Spleen (tissue), 11 donors: ENCODE measurements at regions not wholly inside any gene's neighbourhood (a gene's known extent, or its start where the extent isn't known, plus 50 kb on each side); places are given as distances from the start of the nearest gene placed in this dataset.

Experiments
- DNase-seq: peaks from one replicate; pipeline ENCODE4 v3.0.0-alpha.2; 2020
- H3K27ac ChIP-seq, 8 donors: fragments of 200-600 bp; sonication (generic) in 7 of 8; 1 replicate in 4 of 8; 2 replicates in 4 of 8; pipeline versions ENCODE4 v1.5.0 to v1.8.0; 2016 to 2021; ENCODE audit warnings: inconsistent platforms in 4 of 8, mild to moderate bottlenecking in 4 of 8, moderate library complexity in 1 of 8
- H3K27me3 ChIP-seq, 7 donors: fragments of 200-600 bp; sonication (generic) in 6 of 7; replicated peaks in 1 of 7; 1 replicate in 4 of 7; 2 replicates in 3 of 7; pipeline versions ENCODE4 v1.5.0 to v1.8.0; 2016 to 2021; ENCODE audit warnings: inconsistent platforms in 3 of 7, mild to moderate bottlenecking in 1 of 7
- H3K36me3 ChIP-seq, 6 donors: fragments of 200-600 bp; sonication (generic) in 5 of 6; 1 replicate in 4 of 6; 2 replicates in 2 of 6; pipeline versions ENCODE4 v1.5.0 to v1.8.0; 2016 to 2021; ENCODE audit warnings: inconsistent platforms in 2 of 6
- H3K4me1 ChIP-seq, 6 donors: fragments of 200-600 bp; sonication (generic) in 5 of 6; 1 replicate in 3 of 6; 2 replicates in 3 of 6; pipeline versions ENCODE4 v1.5.0 to v1.8.0; 2016 to 2021; ENCODE audit warnings: inconsistent platforms in 3 of 6
- H3K4me3 ChIP-seq, 8 donors: fragments of 200-600 bp; sonication (generic) in 7 of 8; 1 replicate in 4 of 8; 2 replicates in 4 of 8; pipeline versions ENCODE4 v1.5.0 to v1.8.0; 2016 to 2021; ENCODE audit warnings: inconsistent platforms in 4 of 8, mild to moderate bottlenecking in 4 of 8, moderate library complexity in 2 of 8
- H3K9me3 ChIP-seq, 8 donors: fragments of 200-600 bp; sonication (generic) in 7 of 8; 1 replicate in 4 of 8; 2 replicates in 4 of 8; pipeline versions ENCODE4 v1.5.0 to v1.8.0; 2016 to 2021; ENCODE audit warnings: inconsistent platforms in 4 of 8
- POLR2A ChIP-seq, 3 donors: fragments of 450-650 bp; IDR thresholded peaks; one replicate each; pipeline ENCODE4 v1.5.1; 2017; ENCODE audit warnings: antibody characterized with exemption in 3 of 3, mild to moderate bottlenecking in 1 of 3
- POLR2AphosphoS5 ChIP-seq, 3 donors: sonication (generic); formaldehyde crosslinking; IDR thresholded peaks; one replicate each; pipeline ENCODE4 v1.5.1; 2017; ENCODE audit warnings: antibody characterized with exemption in 3 of 3
- whole genome bisulfite sequencing, 5 donors: extraction: QIAGEN DNeasy Blood & Tissue Kit in 3 of 5; methylation state at CpG; one replicate each; pipeline versions ENCODE4 v1.1.5 to v1.1.7; 2013 to 2018; 5-methylcytosine and 5-hydroxymethylcytosine counted together
- intact Hi-C: fragments of 100-400 bp; cut with DNase I; formaldehyde crosslinking; loops from one replicate; pipeline ENCODE4 v1.15.0; 2023; ENCODE audit warnings: low total_unique reads
- TF ChIP-seq, protein P1 (sequence below), 11 experiments: fragments of 200-600 bp in 7 of 11; fragments of 450-650 bp in 4 of 11; sonication (generic) in 4 of 11; IDR thresholded peaks in 8 of 11; conservative IDR thresholded peaks in 3 of 11; 1 replicate in 7 of 11; 2 replicates in 4 of 11; pipeline versions ENCODE4 v1.4.0 to v1.8.0; 2016 to 2021; ENCODE audit warnings: antibody characterized with exemption in 11 of 11, inconsistent platforms in 4 of 11, mild to moderate bottlenecking in 1 of 11
- donor health status: healthy with polysubstance abuse.
- donor health status: DM: no; HTN: no; CAD: no; lungs with moderate emphysema.
- donor health status: DM: no; HTN: no; CAD: no.
- donor health status: Bipolar disorder and iron deficiency.
- donor health status: healthy.
- donor health status: DM: no; HTN: no; CAD: no.
- donor health status: DM: yes; HTN: yes; CAD: no.

DNA sequence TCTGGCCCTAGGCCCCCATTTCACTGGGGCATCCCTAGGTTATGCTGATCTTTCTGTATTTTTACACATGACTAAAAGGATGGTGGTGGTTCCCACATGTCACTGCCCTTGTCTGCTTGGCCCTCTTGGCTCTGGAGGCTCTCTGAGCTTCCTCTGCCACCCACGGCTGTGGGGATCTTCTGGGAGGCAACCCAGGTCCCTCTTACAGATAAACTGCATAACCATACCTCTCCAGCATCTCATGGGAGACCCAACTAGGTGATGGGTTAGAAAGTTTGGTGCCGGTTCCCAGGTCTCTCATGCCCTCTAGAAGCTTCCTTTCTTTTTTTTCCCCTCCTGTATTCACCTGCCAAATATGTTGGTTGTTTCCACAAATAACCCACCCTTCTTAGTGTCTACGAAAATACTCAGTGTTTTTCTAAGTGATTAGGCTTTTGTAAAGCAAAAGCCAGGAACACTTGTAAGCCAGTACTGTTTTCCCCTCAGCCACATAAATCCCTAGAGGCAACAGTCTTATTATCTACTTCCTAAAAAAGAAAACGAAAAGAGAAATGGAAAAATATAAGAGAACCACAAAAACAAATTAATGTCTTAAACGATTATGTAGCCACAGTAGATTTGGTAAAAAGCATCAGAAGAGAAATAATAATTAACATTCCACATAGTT is 71.7 kb upstream of the SMLR1 start:
- Histone ChIP-seq H3K9me3 (peaks cover 0 to 1% (median 0%) of the 10 kb centered on the region in 8 donors), H3K27ac (no peak overlapping the region), H3K27me3 (no peaks in the 10 kb centered on the region), H3K36me3 (no peaks in the 10 kb centered on the region), H3K4me1 (no peaks in the 10 kb centered on the region), H3K4me3 (no peak overlapping the region)
- 52 to 62% (median 58%) methylated on average over 5 of the region's 5 CpGs for WGBS, 5 donors
- no peak for TF ChIP-seq POLR2A (IDR thresholded peaks at IDR 0.05)
- TF ChIP-seq POLR2AphosphoS5 (IDR thresholded peaks at IDR 0.05): no peak
- TF ChIP-seq, protein P1, sequence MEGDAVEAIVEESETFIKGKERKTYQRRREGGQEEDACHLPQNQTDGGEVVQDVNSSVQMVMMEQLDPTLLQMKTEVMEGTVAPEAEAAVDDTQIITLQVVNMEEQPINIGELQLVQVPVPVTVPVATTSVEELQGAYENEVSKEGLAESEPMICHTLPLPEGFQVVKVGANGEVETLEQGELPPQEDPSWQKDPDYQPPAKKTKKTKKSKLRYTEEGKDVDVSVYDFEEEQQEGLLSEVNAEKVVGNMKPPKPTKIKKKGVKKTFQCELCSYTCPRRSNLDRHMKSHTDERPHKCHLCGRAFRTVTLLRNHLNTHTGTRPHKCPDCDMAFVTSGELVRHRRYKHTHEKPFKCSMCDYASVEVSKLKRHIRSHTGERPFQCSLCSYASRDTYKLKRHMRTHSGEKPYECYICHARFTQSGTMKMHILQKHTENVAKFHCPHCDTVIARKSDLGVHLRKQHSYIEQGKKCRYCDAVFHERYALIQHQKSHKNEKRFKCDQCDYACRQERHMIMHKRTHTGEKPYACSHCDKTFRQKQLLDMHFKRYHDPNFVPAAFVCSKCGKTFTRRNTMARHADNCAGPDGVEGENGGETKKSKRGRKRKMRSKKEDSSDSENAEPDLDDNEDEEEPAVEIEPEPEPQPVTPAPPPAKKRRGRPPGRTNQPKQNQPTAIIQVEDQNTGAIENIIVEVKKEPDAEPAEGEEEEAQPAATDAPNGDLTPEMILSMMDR (IDR thresholded peaks at IDR 0.05 in 8 of 11, conservative IDR thresholded peaks at IDR 0.05 in 3 of 11): no peak
- DNase-seq: no peak
- intact Hi-C loops: no loop called here

GRCh38 chr6:130756824-130757223 is 70.4 kb upstream of the SMLR1 start:
- H3K36me3 ChIP-seq: no peaks in the 10 kb centered on the region
- H3K4me3 ChIP-seq: no peak overlapping the region
- H3K9me3 ChIP-seq: no peaks in the 10 kb centered on the region
- TF ChIP-seq POLR2AphosphoS5 (IDR thresholded peaks at IDR 0.05): no peak
- TF ChIP-seq, protein P1 (IDR thresholded peaks at IDR 0.05 in 8 of 11, conservative IDR thresholded peaks at IDR 0.05 in 3 of 11): no peak
- TF ChIP-seq POLR2A (IDR thresholded peaks at IDR 0.05): no peak
- H3K27ac ChIP-seq: no peak overlapping the region
- no peak for DNase-seq
- no peaks in the 10 kb centered on the region for H3K4me1 ChIP-seq
- WGBS, 5 donors: 71 to 90% (median 80%) methylated on average over 1 of the region's 1 CpG
- intact Hi-C loops: no loop called here
- H3K27me3 ChIP-seq: no peaks in the 10 kb centered on the region

- intact Hi-C loops: no loop called here
These were observed 68.4 kb upstream of the SMLR1 start for GRCh38 chr6:130758813-130759212.

GRCh38 chr6:130760006-130760405 is 67.2 kb upstream of the SMLR1 start:
- H3K9me3 ChIP-seq: no peaks in the 10 kb centered on the region
- no peak overlapping the region for H3K4me3 ChIP-seq
- H3K4me1 ChIP-seq: no peaks in the 10 kb centered on the region
- 71 to 96% (median 77%) methylated on average over 1 of the region's 1 CpG for WGBS, 5 donors
- intact Hi-C loops: no loop called here
- TF ChIP-seq POLR2AphosphoS5 (IDR thresholded peaks at IDR 0.05) (no peak), POLR2A (IDR thresholded peaks at IDR 0.05) (no peak)
- TF ChIP-seq, protein P1 (IDR thresholded peaks at IDR 0.05 in 8 of 11, conservative IDR thresholded peaks at IDR 0.05 in 3 of 11): no peak
- no peak for DNase-seq
- H3K27ac ChIP-seq: no peak overlapping the region
- H3K27me3 ChIP-seq: no peaks in the 10 kb centered on the region
- H3K36me3 ChIP-seq: no peaks in the 10 kb centered on the region

More at GRCh38 chr6:130758813-130759212, 68.4 kb upstream of the SMLR1 start:
- no peak overlapping the region for H3K4me3 ChIP-seq
- DNase-seq: no peak
- no peaks in the 10 kb centered on the region for H3K36me3 ChIP-seq
- 45 to 74% (median 67%) methylated on average over 3 of the region's 3 CpGs for WGBS, 5 donors
- TF ChIP-seq, protein P1 (IDR thresholded peaks at IDR 0.05 in 8 of 11, conservative IDR thresholded peaks at IDR 0.05 in 3 of 11): no peak
- TF ChIP-seq POLR2AphosphoS5 (IDR thresholded peaks at IDR 0.05) (no peak), POLR2A (IDR thresholded peaks at IDR 0.05) (no peak)
- H3K27me3 ChIP-seq: no peaks in the 10 kb centered on the region
- no peaks in the 10 kb centered on the region for H3K9me3 ChIP-seq
- no peaks in the 10 kb centered on the region for H3K4me1 ChIP-seq
- H3K27ac ChIP-seq: no peak overlapping the region
